C1 segment of cervical spinal cord (tissue), 14 donors: ENCODE measurements at regions not wholly inside any gene's neighbourhood (a gene's known extent, or its start where the extent isn't known, plus 50 kb on each side); places are given as distances from the start of the nearest gene placed in this dataset.

ENCODE experiments used
- DNase-seq, 14 donors: peaks; one replicate each; lab custom pipeline; 2025; lab: John Stamatoyannopoulos, UW

DNA sequence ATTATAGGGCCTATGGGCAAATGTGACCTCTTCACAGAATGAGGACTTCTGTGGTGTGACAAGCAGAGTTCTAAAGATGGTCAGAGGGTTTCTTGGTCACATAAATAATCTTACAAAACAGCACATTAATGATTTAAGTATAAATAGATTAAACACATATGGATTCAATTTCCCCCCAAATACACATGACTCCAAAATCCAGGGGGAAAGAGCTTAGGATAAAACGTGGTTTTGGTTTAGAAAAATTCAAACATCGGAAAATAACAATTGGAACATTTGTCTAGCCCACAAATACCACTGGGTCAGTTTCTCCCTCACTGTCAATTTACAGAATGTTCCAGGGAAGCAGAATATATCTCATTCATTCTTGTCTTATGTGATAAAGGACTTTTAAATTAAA lies 283.1 kb downstream of the COG6 start:
- DNase-seq, result no peak

GRCh38 chr13:39941236-39941635 lies 285.8 kb downstream of the COG6 start:
- DNase-seq, result no peak

DNA sequence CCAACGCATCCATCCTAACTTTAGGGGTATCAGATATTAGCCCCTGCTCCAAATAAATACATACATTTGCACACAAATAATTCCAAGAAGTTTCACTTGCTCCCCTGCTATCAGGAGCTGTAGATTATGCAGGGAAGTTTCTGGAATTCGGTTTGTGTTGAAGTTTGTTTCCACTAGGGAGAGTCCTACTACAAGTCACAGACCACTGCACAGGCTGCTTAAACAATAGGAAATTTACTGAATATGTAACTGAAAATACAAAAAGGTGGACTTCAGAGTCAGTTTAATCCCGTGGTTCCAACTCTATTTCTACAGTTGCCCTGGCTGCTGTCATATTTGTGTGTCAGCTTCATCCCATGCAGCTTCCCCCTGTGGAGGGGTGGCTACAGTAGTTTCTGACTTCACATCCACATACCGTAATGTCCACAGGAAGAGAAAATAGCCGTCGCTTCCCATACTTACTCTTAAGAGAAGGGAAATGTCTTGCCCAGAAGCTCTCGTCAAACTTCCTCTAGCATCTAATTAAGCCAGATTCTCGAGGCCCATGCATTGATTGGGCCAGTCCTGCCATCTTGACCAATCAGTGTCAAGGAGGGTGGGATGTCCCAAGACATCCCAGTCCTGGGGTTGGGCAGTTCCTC lies 286.6 kb downstream of the COG6 start:
- DNase-seq, result no peak

- peak in 6 of 14 donors; percentile 5 to 46 (median 8) for DNase-seq
Observed at GRCh38 chr13:39942552-39943273, 287.3 kb downstream of the COG6 start.

GRCh38 chr13:39943711-39944110 lies 288.2 kb downstream of the COG6 start:
- no peak for DNase-seq

DNA sequence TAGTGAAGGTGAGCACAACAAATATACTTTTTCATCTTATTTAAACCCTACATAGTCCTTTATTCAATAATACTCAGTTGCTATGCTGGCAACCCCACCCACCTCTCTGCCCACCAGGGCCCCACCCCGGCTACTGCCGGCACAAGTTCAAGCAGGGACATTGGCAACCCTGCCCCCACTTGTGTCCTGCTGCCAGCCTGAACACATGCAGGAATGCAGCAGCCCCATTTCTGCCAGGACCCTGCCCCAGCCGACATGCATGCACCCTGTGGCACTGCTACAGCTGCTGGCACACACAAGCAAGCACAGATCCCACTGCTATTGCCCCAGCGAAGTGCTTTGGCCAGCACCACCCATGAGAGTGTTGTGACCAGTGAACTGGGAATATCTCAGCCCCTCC lies 289.8 kb downstream of the COG6 start:
- no peak for DNase-seq

DNA sequence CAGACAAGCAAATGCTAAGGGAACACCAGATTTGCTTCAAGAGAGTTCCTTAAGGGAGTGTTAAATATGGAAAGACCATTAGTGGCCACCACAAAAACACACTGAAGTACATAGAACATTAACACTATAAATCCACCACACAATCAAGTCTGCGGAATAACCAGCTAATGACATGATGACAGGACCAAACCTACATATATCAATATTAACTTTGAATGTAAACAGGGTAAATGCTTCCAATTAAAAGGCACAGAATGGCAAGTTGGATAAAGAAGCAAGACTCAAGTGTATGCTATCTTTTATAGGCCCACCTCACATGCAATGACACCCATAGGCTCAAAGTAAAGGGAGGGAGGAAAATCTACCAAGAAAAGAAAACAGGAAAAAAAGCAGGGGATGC lies 291.3 kb downstream of the COG6 start:
- DNase-seq, result no peak

GRCh38 chr13:39951301-39951700 lies 295.8 kb downstream of the COG6 start:
- no peak for DNase-seq

DNA sequence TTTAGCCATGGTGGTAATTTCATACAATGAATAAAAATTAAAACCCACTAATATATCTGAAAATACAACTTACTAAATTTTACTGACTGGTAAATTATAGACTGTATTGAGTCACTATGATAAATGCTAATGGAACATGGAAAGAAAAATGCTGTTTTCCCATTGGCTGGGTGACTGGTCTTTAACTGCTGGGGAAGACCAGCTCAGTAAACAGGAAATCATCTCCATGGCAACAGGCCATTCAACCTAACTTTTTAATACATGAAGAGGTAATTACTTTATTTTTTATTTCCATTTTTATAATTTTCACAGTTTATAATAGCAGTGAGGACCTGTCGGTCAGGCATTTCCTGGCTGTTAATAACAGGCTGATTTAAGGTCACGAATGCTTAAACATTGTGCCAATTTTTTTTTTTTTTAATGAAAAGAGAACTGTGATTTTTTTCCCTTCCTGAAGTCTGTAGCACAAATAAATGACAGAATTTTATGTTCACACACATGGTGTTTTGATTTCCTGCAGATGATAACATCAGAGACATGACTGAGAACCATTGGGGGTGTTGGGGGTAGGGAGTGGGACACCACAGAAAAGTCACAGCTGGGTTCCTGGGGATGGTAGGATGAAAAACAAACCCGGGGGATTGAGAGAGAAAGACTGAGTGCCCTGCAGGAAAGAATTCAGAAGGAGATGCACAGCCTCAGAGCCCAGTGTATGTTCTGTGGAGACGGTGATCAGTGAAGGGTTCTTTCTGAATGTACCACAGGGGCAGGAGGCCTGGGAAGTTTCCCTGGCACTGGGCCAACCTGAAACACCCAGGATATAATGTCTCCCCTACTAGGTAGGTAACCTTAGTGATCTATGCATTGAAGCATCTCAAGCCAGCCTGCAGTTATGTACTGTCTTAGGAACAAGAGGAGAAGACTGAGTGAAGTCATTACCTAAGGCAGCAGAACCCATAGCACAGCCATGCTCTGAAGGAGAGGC lies 297.1 kb downstream of the COG6 start:
- DNase-seq, result no peak

GRCh38 chr13:39954476-39954875 lies 299.0 kb downstream of the COG6 start:
- DNase-seq, result no peak

DNA sequence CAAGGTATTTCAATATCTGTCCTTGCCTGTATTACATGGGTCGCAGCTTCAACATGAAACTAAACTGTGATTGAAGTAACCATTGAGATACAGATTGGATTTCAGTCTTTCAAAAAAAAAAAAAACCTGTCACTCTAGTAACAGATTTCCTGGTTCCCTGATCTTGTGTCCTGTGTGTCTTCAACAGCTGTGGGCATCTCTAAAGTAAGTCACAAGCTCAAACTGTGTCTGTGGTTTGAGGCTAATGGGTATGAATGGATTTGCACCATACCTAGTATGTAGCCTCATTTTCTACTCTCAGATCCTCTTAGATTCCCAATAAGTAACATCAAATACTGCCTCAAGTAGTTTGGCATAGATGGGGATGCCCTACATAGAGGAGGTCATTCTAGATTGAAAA lies 300.1 kb downstream of the COG6 start:
- no peak for DNase-seq

DNA sequence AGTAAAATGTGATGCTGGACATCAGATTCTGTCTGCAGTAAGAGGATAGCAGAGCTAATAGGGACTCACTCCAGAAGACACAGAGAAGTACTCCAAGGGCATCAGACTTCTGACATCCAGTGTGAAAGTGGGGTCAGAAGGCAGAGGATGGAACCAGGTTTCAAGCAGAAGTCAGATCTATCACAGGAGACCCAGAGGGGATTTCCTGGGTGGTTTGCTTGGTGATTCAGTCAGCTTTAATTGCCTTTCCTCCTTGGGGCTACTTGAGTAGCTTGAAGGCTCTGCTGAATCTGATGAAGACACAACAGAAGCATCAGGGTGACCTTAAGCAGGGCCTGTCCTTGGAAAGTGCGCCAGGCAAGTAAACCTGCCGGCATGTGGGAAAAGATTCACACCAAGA lies 300.6 kb downstream of the COG6 start:
- no peak for DNase-seq

DNA sequence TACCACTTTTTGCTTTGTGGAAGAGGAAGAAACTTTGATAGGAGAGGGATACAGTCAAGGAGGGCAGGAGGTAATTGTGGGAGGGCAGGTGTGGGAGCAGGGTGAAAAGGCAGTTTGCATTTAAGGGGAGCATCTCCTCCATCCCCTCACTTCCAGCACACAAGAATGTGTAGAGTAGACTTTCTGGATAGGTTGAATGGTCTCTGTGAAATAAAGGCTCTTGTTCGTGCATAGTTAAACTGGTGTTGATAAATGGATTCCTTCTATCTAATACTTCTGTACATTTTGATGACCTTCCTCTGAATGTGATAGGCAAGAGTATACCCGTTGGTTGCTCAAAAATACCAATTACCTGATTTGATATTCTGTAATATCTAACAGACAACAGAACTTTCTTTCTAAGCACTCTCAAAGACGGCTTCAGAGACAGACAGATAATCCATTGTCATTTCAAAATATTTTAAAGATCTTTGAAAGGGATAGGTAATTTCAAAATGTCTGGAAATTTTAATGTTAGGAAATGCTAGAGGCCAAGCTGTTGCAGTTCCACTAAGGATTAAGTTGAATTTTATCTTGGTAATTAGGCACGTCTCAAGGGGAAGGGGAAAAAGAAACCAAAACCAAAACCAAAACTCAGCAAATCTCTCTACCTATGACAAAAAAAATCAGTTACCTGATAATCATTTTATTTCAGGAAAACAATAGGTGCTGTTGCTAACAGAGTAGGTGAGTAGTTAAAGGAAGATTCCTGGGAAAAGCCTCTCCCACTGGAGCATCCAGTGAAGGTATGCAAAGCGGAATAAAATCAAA lies 302.6 kb downstream of the COG6 start:
- DNase-seq, result no peak

DNA sequence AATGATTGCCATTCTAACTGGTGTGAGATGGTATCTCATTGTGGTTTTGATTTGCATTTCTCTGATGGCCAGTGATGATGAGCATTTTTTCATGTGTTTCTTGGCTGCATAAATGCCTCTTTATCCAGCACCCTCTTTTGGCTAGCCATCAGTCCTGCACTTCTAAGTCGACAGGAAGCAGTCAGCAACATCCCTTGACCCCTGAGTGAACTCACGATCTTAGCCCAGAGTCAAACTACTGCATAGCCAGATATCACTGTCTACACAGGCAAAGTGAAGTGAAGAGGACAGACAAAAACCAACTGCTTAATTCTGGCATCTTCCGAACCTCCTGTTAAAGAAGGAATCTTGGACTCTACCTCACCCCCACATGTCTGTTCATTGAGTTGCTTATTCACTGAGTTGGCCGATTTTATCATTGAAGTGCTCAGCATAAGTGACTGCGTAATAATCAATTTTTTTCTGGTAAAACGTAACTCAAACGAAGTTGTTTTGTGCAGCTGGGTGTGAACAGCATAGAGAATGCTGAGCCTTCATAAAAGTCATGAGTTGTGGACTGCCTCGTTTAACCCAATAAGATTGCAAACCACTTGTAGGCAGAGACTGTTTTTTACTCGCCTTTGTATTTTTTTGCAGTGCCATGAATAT lies 304.2 kb downstream of the COG6 start:
- DNase-seq, result no peak

DNA sequence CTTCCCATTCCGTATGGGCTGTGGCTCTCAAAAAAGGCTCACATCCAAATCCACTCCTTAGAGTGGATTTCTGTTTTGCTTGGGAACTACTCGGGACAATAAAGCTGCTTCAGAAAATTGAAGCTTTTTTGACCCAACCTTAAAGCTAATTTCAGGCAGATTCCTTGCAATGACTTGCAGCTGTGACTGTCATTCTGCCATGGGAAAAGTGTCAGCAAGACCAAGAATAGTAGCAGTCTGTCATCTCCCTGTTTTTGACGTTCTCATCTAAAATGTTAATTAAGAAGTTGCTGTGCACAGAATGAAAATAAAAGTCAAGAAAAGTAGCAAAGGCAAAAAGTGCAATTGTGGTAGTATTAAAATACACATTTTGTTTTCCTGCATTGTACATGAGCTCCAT lies 304.7 kb downstream of the COG6 start:
- DNase-seq, result no peak

DNA sequence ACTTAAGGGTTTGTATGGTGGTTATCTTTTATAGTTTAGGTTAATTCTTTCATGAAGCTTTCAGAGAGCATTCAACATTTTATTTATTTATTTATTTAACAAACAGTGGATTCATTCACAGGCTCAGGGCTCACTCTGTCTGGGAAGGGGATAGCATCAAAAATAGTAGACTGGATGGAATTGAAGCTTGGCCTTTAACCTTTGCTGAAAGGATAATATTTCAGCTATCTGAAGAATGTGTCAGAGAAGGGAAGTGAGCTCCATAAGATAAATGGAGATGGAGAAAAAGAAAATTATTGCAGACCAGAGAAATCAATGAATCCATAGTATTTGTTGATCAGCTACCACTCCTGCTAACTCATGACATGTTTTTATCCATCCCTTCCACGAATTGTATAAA lies 305.6 kb downstream of the COG6 start:
- DNase-seq, result no peak

- DNase-seq, result no peak
Observed at GRCh38 chr13:39963612-39964011, 308.1 kb downstream of the COG6 start.

GRCh38 chr13:39965309-39965708 lies 309.8 kb downstream of the COG6 start:
- DNase-seq, result no peak

- DNase-seq, result no peak
Observed at GRCh38 chr13:39967199-39967959, 311.9 kb downstream of the COG6 start.
